Eye (tissue), 1 donor: ENCODE measurements at regions not wholly inside any gene's neighbourhood (a gene's known extent, or its start where the extent isn't known, plus 50 kb on each side); places are given as distances from the start of the nearest gene placed in this dataset.

Source experiments
- DNase-seq: peaks from one replicate; pipeline ENCODE4 v3.0.0-alpha.2; 2015

DNA sequence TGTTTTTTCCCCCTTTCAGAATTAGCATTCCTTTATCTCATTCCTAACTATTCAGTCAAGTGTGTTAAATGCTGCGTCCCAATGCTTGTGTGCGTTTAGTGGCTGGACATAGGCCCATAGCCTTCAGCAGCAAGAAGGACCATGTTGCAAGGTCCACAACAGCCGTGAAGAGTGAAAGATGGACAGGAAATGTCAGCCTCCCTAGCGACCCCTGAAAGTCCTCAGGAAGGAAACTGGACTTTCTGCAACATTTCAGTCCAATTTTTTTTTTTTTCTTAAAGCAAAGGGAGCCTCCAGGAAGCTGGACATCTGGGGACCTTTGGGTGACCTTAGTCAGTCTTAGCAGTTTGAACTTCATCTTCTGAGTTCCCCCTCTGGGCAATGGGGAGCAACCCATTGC lies 550.7 kb upstream of the MGMT start:
- no peak for DNase-seq

DNA sequence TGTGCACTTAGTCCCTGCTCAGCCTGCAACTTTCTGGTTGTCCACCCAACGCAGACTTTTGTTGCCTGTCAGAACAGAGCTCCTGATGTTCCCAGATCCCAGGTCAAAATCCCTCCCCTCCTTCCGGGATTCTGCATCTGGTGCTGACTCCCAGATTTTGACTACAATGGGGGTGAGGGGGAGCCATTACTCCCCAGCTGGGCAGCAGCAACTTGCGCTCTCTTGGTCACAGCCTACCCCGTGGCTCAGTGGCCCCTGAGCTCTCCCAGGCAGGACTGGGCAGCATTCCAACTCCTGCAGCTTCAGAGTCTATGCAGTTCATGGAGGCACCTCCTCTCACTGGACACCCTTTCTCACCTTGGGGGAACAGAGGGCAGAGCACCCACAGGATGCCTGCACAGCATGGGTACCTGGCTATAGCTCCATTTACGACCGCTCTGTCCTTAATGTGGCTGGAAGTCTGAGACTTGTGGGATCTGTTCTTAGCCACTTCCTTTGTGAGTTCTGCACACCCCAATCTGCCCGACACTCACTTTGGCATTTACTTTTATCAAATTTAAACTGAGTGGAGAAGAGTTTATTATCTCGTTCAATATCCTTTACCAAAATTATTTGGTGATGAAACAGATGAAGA lies 545.5 kb upstream of the MGMT start:
- no peak for DNase-seq

DNA sequence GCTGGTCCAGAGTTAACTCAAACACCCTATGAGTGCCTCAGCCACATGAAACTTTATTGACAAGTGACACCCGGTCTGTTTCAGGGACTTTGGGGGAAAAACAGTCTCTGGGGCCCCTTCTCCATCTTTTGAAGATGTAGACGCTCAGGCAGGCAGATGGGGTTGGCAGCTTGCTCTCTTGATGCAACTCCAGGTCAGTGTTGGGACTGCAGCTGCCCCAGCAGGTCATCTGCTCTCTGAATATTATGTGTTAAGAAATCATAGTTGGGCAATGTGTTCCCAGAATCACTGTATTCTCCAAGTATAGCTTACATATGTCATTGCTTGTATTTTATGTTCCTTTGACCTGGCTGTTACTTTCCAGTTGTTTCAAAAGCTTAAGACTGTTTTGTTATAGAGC lies 544.9 kb upstream of the MGMT start:
- no peak for DNase-seq

DNA sequence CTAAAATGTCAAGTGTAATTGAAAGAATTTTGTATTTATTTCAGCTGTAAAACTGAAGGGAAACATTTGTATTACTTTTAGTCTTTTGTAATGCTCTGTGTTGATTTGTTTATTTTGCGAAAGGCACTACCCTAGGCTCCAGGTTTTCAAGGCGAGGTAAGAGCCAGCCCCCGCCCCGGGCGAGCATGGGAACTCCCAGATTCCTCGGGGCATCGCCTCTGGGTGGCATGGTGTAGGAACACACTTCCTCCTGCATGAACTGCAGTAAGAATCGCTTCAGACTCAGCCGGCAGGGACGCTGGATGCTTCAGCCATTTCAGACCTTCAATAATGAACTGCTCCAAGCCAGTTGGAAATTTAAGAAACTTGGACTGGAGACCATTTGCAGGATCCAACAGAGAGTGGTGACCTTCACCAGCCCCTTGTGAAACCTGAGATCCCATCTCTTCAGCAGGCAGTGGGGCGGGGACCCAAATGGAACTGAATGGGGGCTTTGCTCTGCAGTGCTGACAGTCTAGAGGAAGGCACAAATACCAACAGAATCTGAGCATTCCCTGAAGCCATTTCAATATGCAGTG lies 544.3 kb upstream of the MGMT start:
- no peak for DNase-seq

DNA sequence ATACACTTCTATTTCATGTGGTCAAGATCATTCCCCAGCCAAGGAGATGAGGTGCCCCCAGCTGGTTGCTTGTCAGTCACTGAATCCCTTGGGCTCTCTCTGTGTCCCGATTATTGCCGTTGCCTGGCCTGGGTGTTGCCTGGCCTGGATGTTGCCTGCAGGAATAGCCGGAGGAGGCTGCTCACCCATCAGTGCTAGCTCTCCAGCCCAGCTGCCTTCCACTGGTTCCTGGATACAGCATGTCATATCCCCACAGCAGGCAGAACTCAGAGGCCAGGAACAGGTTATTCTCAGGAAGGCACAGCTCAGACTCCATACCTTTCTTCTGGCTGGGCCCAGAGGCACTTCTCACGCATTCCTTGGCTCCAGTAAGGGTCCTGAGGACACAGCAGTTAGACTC lies 542.1 kb upstream of the MGMT start:
- no peak for DNase-seq

DNA sequence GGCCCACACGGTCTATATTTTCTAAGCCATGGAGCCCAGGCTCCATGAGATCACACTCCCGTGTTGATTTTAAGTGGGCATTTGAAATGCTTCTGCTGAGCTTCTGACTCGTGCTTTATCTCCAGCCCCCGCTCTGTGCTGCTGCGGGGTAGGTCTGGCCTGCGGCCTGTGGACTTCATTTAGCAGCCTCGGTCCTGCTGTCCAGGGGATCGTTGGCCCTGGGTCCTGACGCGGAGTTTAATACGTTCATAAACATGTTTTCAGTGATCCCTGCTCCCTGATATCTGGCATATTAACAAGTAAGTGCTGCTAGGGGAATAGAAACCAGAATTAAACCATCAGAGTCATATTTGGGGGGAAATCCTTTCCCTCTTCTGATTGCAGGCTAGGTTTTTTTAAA lies 540.3 kb upstream of the MGMT start:
- peak; percentile 18 for DNase-seq

DNA sequence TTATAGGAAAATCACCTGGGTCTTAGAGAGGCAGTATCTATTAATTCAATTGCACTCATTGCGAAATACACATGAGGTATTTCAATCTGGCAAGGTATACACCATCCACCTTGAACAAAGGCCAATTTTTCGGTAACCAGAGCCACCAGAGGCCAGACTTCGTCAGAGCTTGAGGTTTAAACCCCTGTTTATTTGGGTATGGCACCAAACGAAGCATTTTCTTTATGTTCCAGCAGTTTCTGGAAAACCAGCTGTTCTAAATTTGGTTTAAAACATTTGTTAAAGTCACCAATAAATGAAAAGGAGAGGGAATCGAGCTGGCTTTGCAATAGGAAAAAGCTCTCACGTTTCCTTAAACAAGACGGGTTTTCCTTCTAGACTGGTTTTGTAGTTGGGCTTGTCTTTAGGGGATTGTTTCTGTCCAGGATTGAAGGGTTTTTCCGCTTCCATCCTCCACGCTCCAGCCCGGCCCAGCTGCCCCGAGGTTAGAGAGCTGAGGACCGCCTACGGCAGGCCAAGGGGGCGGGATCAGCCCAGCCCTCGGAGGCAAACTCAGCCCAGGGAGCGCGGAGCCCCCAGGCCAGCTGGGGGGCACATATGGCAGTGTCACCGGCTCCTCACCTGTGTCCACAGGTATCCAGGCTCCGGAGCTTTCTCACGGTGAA lies 539.4 kb upstream of the MGMT start:
- DNase-seq: peak; percentile 68

DNA sequence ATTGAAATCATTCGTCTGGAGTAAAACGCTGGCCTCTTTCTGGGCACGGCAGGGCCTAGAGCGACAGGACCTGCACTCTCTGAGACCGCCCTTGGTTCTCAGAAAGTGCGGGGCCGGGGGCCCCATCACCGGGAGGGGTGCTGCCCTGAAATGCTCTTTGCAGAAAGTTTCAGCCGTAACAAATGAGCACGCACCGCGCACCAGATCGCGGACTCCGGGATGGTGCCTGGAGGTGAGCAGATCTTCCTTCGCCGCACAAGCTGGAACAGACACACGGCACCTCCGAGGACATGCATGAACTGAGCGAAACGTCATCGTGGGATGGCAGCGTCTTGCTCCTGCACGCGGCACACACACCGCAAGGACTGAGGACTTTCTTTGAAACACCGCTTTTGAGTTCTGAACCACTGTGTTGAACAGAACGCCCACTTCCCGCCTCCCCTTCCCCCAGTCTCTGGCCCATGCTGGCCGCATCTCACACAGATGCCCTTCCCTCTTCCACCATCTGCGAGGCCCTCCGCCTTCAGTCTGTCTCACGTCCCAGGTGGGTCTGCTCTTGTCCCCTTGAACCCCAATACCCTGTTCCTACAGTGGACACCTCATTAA lies 538.7 kb upstream of the MGMT start:
- DNase-seq: no peak

DNA sequence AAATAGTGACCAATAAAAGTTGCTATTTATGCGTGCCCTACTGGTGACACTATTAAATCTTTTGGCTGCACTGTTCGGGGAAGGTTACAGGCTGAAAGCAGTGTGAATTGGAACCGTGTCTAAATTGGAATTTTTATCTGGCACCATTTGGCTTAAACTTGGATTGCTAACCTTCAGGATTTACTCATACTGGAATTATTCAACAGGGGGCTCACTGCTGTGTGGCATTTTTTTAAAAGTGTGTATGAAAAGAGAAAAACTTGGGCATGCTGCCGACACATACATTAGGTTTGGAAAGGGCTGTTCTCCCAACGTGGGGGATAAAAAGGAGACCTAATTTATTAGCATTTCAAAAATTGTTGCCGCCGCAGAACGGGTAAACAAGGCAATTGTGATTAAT lies 537.9 kb upstream of the MGMT start:
- DNase-seq: peak; percentile 72

DNA sequence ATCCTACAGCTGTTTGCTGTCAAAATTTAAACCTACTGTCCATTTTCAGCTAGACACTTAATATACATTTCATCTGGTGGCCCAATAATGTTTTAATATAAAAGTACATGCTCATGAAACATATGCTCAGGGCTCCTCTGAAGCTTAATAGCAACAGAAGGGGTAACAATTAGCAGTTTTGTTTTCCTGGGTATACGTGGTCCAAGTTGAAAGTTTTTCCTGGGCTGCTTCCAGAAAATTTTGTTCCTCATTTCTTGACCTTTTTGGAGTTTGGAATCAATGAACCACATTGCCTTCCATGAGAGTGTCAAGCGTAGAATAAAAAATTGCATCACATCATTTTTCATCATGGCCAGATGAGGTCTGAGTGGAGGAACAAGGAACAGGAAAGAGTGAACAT lies 537.3 kb upstream of the MGMT start:
- peak; percentile 64 for DNase-seq

DNA sequence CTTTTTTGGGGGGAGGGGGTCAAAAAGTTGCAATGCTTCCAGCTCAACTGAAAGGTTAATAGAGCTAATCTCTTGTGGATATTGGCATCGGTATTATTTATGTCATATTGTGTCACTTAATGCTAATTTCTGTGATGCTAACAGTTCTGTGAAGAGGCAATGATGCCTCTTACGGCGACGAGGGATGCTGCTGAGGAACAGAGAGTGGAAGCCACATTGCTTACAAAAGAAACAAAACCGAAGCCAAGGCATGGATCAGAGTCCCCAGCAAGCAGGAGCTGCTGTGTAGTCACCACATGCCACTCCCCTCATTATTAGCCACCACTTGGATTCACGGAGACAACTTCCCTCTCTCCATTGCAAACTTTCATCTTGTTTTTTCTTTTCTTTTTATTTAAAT lies 536.5 kb upstream of the MGMT start:
- no peak for DNase-seq

DNA sequence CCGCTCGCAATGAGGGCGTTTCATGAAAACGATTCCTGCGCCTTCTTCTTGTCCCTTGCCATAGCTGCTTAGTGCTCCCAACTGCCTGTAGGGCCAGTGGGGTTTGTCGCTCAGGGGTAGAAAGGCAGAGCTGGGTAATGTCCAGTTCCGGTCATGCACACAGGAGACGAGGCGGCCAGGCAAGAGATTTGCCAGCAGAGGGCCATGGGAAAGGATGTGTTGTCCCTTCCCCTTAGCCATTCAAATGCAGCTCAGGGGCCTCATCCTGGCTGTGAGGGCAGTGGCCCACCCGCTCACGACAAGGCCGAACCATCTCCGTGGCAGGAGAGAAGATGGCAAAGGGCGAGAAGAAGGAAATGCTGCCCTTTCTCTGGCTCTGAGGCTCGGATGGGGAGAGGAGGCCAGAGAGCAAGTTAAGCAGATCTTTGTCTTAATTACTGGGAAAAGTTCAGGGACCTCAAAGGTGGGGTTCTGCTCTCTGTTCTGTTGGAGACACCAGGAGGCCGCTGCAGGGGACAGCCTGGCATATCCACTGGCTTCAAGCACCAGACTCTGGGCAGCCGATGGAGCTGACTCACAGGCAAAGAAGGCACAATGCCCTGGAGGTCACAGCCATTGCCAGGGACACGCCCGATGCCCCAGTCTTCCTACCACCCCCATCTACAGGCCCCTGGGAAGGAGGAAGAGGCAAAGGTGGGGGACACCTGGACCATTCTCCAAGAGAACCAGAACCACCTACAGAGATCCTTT lies 534.8 kb upstream of the MGMT start:
- DNase-seq: no peak

DNA sequence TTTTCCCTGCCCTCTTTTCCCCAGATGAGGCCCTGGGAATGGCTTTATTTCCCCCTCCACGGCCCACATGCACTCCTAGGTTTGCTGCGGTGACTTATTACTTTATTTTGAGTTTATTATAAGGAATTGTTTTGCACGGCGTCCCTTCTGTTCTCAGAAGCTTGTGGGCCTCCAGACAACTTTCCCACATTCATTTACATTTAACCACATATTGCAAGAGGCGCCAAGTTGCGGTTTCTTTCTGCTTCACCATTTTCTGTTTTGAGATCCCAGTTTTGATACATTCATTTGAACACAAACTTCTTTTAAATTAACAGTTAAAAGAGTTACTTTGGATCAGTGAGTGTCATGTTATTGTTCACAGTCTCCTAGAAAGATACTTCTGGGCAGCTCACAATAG lies 532.5 kb upstream of the MGMT start:
- DNase-seq: peak; percentile 28

DNA sequence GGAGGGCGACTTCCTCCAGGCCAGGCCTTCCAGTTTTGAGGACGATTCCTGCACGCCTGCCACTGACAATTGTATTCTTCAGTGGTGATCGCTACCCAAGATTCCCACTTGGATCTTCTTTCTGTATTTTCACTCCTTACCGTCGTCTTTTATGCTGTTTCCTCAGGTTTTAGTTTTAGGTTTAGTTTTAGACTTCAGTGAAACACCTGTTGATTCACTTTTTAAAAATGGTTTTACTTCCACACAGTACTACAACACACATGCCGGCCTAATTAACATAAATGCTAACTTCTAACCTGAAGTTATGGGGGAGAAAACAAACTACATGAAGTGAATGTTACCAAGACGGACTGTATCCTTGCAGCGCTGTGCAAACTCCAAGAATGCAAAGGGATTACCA lies 530.6 kb upstream of the MGMT start:
- DNase-seq: no peak

DNA sequence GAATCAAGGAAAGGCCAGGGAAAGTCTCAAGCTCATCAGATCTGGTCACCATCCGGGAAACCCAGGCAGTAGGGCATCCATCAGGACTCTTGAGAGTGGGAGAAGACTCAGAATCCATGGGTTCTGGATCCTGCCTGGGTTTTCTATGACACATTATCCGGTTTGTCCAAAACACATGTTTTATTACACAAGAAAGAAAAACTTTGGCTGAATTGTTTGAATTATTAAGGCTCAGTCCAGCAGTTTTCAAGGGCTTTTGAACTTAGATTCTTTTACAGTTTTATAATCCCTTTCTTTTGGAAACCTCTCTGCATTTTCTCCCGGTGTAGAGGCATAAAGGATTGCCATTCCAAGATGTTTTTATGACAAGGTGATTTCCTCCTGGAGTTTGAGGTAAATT lies 528.5 kb upstream of the MGMT start:
- no peak for DNase-seq

DNA sequence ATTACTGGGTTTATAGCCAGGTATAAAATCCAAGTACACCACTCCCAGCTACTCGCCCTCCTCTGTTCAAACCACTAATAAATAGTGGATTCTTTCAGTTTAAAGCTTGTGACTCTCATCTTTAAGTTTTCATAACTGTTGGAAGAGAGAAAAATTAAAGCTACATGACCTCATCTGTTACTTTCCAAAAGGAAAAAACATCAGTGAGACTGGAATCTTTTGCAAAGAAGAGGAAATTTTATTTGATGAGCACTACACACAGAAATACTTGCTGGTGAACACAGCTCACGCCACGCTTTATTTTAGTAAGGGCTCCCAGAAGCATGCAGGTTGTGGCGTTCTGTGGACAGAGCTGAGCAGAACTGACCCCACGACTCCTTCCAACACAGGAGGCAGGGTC lies 527.0 kb upstream of the MGMT start:
- no peak for DNase-seq

DNA sequence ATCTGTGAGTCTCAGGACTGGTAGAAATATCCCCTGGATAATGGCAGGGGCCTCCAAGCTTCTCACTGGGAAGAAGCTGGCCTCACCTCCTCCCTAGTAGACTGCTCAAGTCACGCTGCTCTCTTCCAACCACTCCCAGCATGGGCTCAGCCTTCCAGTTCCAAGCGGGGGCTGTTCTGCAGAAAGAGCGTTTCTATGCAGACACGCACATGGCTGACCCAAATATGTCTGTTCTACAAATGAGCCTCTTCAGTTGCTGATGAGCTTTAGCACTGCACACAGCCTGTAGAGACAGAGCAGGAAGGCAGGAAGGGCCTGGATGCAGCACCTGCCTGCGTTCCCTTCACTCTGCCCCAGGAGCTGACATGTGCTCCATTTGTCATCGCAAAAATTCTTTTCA lies 523.9 kb upstream of the MGMT start:
- DNase-seq: peak; percentile 79

DNA sequence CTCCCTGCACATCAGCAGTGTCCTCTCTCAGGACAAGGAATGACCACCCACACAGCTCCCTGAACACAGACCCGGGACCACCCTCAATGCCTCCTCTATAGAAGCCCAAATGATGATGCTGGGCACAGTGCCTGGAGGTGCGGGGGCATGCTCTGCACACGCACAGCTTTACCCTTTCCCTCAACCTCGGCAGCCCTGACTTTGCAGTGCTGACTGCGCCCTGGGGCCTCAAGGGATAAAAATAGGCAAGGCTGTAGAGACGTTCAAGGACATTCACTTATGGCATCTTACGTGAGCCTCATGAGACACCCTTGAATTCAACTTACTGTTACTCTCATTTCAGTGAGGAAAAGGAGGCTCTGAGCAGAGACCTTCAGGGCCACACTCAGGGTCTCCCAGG lies 521.6 kb upstream of the MGMT start:
- DNase-seq: no peak

DNA sequence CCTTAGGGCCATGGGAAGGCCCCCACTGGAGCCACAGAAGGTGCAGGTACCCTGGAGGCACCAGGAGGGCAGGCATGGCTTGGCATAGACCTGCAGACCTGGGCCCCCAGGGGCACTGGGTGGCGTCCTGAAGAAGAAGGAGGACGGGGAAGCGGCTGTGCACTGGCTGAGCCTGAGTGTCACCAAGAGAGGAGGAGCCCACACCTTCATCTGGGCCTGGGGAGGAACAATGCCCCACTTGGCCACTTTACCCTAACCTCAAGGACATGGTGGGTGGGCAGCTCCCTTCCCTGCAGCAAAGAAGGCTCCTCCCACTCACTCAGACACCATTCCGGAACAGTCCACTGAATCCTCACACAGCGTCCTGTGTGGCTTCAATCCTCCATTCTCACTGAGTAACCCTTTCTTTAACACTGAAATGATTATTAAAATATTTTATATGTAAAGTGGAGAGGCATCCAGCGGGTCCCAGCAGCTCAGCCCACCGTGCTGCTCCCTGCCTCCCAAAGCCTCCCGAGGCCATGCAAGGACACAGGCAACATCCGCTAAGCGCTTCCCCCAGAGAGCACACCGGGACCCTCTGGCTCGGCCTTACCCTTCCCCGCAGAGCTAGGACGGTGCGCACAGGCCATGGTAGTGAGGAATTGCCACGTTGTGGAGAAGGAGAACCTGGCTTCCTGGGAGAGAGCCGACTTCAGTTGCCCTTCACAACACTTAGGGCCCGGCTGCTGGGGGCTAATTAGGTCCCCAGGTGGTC lies 516.7 kb upstream of the MGMT start:
- DNase-seq: no peak

DNA sequence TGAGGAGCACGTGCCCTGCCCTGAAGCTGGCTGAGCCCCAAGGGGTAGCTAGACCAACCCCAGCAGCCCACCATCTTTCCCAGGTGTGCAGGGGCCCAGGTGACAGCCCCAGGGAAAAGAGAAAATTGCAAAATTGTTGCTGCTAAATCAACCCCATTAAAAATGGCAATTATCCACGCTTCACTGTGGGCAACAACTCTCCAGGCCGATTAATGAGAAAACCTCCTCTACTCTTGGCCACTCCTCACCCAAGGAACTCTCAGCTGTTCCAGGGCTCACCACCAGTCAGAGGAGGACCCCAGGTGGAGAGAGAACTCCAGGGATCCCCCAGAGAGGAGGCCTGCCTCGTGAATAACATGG lies 516.1 kb upstream of the MGMT start:
- DNase-seq: no peak

DNA sequence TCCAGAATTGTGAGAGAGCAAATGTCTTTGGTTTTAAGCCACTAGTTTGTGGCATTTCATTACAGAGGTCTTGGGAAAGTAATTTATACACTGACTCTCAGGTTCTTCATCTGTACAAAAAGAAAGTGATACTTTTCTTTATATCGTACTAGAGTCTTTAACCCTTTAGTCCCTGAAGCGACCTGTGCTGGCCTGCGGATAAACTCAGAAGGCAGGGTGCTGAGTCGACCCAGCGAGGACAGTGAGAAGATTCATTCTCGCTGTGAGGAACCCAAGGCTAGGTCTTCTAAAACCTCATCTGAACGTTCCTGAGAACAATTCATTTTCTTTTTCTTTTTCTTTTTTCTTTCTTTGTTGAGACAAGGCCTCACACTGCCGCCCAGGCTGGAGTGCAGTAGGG lies 514.2 kb upstream of the MGMT start:
- DNase-seq: no peak

DNA sequence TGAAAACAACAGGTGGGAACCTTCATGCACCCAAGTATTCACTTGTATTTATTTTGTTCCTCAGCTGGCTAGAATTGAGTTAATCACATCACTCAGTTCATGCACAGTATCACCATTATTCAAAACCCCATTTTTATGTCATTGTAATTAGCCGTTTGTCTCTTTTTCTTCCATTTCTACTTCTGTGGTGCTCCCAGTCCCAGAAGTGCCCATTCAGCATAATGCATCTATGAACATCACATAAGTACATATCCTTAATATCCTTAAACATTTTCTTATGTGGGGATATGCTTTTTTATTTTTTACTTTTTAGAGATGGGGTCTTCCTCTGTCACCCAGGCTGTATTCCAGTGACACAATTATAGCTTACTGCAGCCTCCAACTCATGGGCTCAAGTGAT lies 510.9 kb upstream of the MGMT start:
- no peak for DNase-seq

DNA sequence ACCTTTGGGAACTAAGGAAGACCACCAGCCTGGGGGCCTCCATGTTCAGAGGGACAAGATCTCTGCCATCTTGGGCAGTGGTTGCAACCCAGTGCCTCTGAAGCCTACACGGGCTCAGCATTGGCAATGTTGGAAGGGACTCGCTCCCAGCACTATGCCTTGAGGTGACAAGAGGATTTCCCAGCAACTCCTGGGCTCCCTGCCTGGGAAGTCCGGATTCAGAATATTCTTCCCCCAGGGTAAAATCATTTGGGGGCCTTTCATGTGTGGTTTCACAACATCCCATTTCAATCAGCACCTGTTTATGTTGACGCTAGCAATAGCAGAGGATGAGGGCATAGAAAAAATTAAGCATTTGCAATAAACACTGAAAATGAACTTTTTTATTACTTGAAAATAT lies 509.8 kb upstream of the MGMT start:
- DNase-seq: no peak
